HEK293 (cell line): ENCODE measurements at regions not wholly inside any gene's neighbourhood (a gene's known extent, or its start where the extent isn't known, plus 50 kb on each side); places are given as distances from the start of the nearest gene placed in this dataset.

Experiments used
- CTCF ChIA-PET: fragments of 350-600 bp; formaldehyde crosslinking; extraction: SDS; loops from one replicate; lab custom pipeline; 2021; ENCODE audit warnings: antibody characterized with exemption; lab: Yijun Ruan, JAX
- POLR2A ChIA-PET: fragments of 300-600 bp; formaldehyde crosslinking; extraction: SDS; loops from one replicate; lab custom pipeline; 2020; ENCODE audit warnings: antibody characterized with exemption, inconsistent platforms; lab: Yijun Ruan, JAX
- H3K27ac ChIP-seq: fragments of 200-500 bp; sonication (Bioruptor generic); 2 replicates; pipeline ENCODE4 v1.5.1; 2014; ENCODE audit warnings: low read depth, low read length, control low read depth, inconsistent platforms; ENCODE audit errors: extremely low read depth
- H3K36me3 ChIP-seq, 2 experiments: fragments of 200-500 bp in 1 of 2; sonication (Bioruptor generic) in 1 of 2; 1 replicate in 1 of 2; 2 replicates in 1 of 2; pipeline ENCODE4 v1.5.1; 2014 to 2017; ENCODE audit warnings: inconsistent platforms in 2 of 2, low read length in 2 of 2; ENCODE audit not compliant: control insufficient read depth in 2 of 2, insufficient read depth in 1 of 2
- H3K4me1 ChIP-seq: fragments of 200-500 bp; sonication (Bioruptor generic); 2 replicates; pipeline ENCODE4 v1.5.1; 2014; ENCODE audit warnings: mild to moderate bottlenecking, low read length, inconsistent platforms; ENCODE audit not compliant: control insufficient read depth, insufficient read depth
- H3K4me3 ChIP-seq: 2 replicates; pipeline ENCODE4 v1.5.1; 2011; ENCODE audit warnings: low read depth, mild to moderate bottlenecking, control low read depth, low read length, moderate library complexity
- H3K9me3 ChIP-seq: fragments of 200-500 bp; sonication (Bioruptor generic); 2 replicates; pipeline ENCODE4 v1.5.1; 2014; ENCODE audit warnings: low read depth, low read length, inconsistent platforms; ENCODE audit not compliant: control insufficient read depth, insufficient read depth
- HIC1 ChIP-seq: fragments of 450-650 bp; formaldehyde crosslinking; IDR thresholded peaks from 2 replicates; pipeline ENCODE4 v1.5.1; 2016; ENCODE audit warnings: missing biosample characterization, missing genetic modification characterization
- KLF10 ChIP-seq: fragments of 450-650 bp; IDR thresholded peaks from 2 replicates; pipeline ENCODE4 v1.5.1; 2018; ENCODE audit warnings: missing biosample characterization, mild to moderate bottlenecking, missing genetic modification characterization
- PRDM10 ChIP-seq: fragments of 450-650 bp; formaldehyde crosslinking; IDR thresholded peaks from 2 replicates; pipeline ENCODE4 v1.5.1; 2016; ENCODE audit warnings: missing biosample characterization, missing genetic modification characterization
- RBAK ChIP-seq: fragments of 450-650 bp; formaldehyde crosslinking; IDR thresholded peaks from 2 replicates; pipeline ENCODE4 v1.5.1; 2016; ENCODE audit warnings: missing biosample characterization, missing genetic modification characterization
- TCF7L2 ChIP-seq: IDR thresholded peaks from 2 replicates; pipeline ENCODE4 v1.6.1; 2011; ENCODE audit warnings: low read depth, mild to moderate bottlenecking, inconsistent platforms, low read length, moderate library complexity, borderline replicate concordance
- TRIM28 ChIP-seq: IDR thresholded peaks from 2 replicates; pipeline ENCODE4 v1.6.1; 2011; ENCODE audit warnings: low read length, control low read depth, borderline replicate concordance
- ZBTB1 ChIP-seq: fragments of 450-650 bp; formaldehyde crosslinking; IDR thresholded peaks from 2 replicates; pipeline ENCODE4 v1.5.1; 2016; ENCODE audit warnings: missing biosample characterization, missing genetic modification characterization
- ZBTB44 ChIP-seq: fragments of 450-650 bp; IDR thresholded peaks from 2 replicates; pipeline ENCODE4 v1.5.1; 2018; ENCODE audit warnings: missing biosample characterization, mild to moderate bottlenecking, missing genetic modification characterization
- ZBTB8A ChIP-seq: fragments of 450-650 bp; formaldehyde crosslinking; IDR thresholded peaks from 2 replicates; pipeline ENCODE4 v1.5.1; 2016; ENCODE audit warnings: missing biosample characterization, missing genetic modification characterization
- ZNF398 ChIP-seq: fragments of 450-650 bp; formaldehyde crosslinking; IDR thresholded peaks from 2 replicates; pipeline ENCODE4 v1.5.1; 2017; ENCODE audit warnings: missing biosample characterization, missing genetic modification characterization
- ZNF404 ChIP-seq: fragments of 450-650 bp; formaldehyde crosslinking; IDR thresholded peaks from 2 replicates; pipeline ENCODE4 v1.5.1; 2017; ENCODE audit warnings: missing biosample characterization, missing genetic modification characterization
- ZNF416 ChIP-seq: fragments of 450-650 bp; formaldehyde crosslinking; IDR thresholded peaks from 2 replicates; pipeline ENCODE4 v1.5.1; 2016; ENCODE audit warnings: missing biosample characterization, missing genetic modification characterization
- ZNF426 ChIP-seq: fragments of 450-650 bp; formaldehyde crosslinking; IDR thresholded peaks from 2 replicates; pipeline ENCODE4 v1.5.1; 2017; ENCODE audit warnings: missing biosample characterization, missing genetic modification characterization, mild to moderate bottlenecking, inconsistent platforms, moderate library complexity
- ZNF501 ChIP-seq: fragments of 450-650 bp; formaldehyde crosslinking; IDR thresholded peaks from 2 replicates; pipeline ENCODE4 v1.5.1; 2016; ENCODE audit warnings: missing biosample characterization, missing genetic modification characterization
- ZNF521 ChIP-seq: fragments of 450-650 bp; formaldehyde crosslinking; IDR thresholded peaks from 2 replicates; pipeline ENCODE4 v1.5.1; 2017; ENCODE audit warnings: missing biosample characterization, mild to moderate bottlenecking, missing genetic modification characterization
- ZNF626 ChIP-seq: fragments of 450-650 bp; sonication (Bioruptor Pico); formaldehyde crosslinking; IDR thresholded peaks from 2 replicates; pipeline ENCODE4 v1.5.1; 2018; ENCODE audit warnings: missing biosample characterization, missing genetic modification characterization, inconsistent platforms
- ZNF76 ChIP-seq: fragments of 450-650 bp; formaldehyde crosslinking; IDR thresholded peaks from 2 replicates; pipeline ENCODE4; 2016; ENCODE audit warnings: low read depth, missing biosample characterization, missing genetic modification characterization, borderline replicate concordance
- ZNF768 ChIP-seq: fragments of 450-650 bp; formaldehyde crosslinking; IDR thresholded peaks from 2 replicates; pipeline ENCODE4 v1.5.1; 2018; ENCODE audit warnings: missing biosample characterization, mild to moderate bottlenecking, missing genetic modification characterization
- ZSCAN23 ChIP-seq: fragments of 450-650 bp; formaldehyde crosslinking; IDR thresholded peaks from 2 replicates; pipeline ENCODE4 v1.5.1; 2016; ENCODE audit warnings: missing biosample characterization, missing genetic modification characterization

- TF ChIP-seq ZNF398 (tag by site-specific recombination), result 0 out of 2 replicates have a peak, but pooled peaks have one; percentile 27
Observed at GRCh38 chr10:50993771-50994251, 80.5 kb upstream of the PRKG1 start (continued).

- Histone ChIP-seq H3K4me3 (no peak overlapping the region), H3K27ac (no peak overlapping the region), H3K4me1 (peaks cover 15% of the 10 kb centered on the region), H3K36me3 (no peaks in the 10 kb centered on the region), H3K9me3 (no peaks in the 10 kb centered on the region)
- ChIA-PET POLR2A (no interaction called here), CTCF (no interaction called here)
- TF ChIP-seq ZNF76 (tag by site-specific recombination) (no peak), ZBTB1 (tag by site-specific recombination) (no peak), ZNF626 (tag by site-specific recombination) (no peak), TRIM28 (no peak), PRDM10 (tag by site-specific recombination) (no peak), TCF7L2 (no peak), ZNF426 (tag by site-specific recombination) (no peak), ZNF404 (tag by site-specific recombination) (no peak), HIC1 (tag by site-specific recombination) (no peak), KLF10 (tag by site-specific recombination) (no peak), ZNF501 (tag by site-specific recombination) (no peak), ZNF416 (no peak), ZBTB44 (tag by site-specific recombination) (no peak)
Observed at GRCh38 chr10:50997461-50997860, 76.8 kb upstream of the PRKG1 start.

- Histone ChIP-seq H3K4me1 (peaks cover 11% of the 10 kb centered on the region), H3K4me3 (no peak overlapping the region), H3K9me3 (no peaks in the 10 kb centered on the region), H3K27ac (no peak overlapping the region)
- TF ChIP-seq RBAK (tag by site-specific recombination) (no peak), ZNF768 (tag by site-specific recombination) (no peak), ZNF521 (tag by site-specific recombination) (no peak), ZSCAN23 (tag by site-specific recombination) (no peak), ZBTB8A (tag by site-specific recombination) (no peak), TCF7L2 (no peak)
- TF ChIP-seq, all 188 proteins: peak for 0
- CTCF ChIA-PET, result interaction anchor here (0.6 to 1.0 kb wide), 5 partner anchors 104 to 1833 kb away, joined by 3 to 4 read pairs (median 4); no protein-coding TSS in a partner anchor
- no peaks in the 10 kb centered on the region for H3K36me3 ChIP-seq
- POLR2A ChIA-PET, result no interaction called here
Observed at GRCh38 chr10:50999163-50999562, 75.1 kb upstream of the PRKG1 start.
